Keratinocyte (primary cell): ENCODE measurements at regions not wholly inside any gene's neighbourhood (a gene's known extent, or its start where the extent isn't known, plus 50 kb on each side); places are given as distances from the start of the nearest gene placed in this dataset.
"Not testable (repeated sequence)": the region's sequence is repeated elsewhere in the genome, so short reads cannot be mapped to it uniquely, and the experiment has no call there.

Experiments used
- DNase-seq: peaks from one replicate; pipeline ENCODE4 v3.0.0-alpha.2; 2011; ENCODE audit warnings: low read depth, missing footprints, low spot score
- FAIRE-seq: peaks from 2 replicates; lab custom pipeline; 2011; peaks lifted over from hg19 to GRCh38; lab: Jason Lieb, UNC
- H2AFZ ChIP-seq: 2 replicates; pipeline ENCODE4 v1.6.0; 2012; ENCODE audit warnings: low read length, control low read depth, inconsistent platforms; ENCODE audit not compliant: control insufficient read depth
- H3K27ac ChIP-seq: 2 replicates; pipeline ENCODE4 v1.5.1; 2011; ENCODE audit warnings: low read length; ENCODE audit not compliant: control insufficient read depth, insufficient read depth
- H3K27me3 ChIP-seq: 3 replicates; pipeline ENCODE4 v1.6.0; 2011; ENCODE audit warnings: low read length; ENCODE audit not compliant: control insufficient read depth, insufficient read depth; ENCODE audit errors: extremely low read depth
- H3K36me3 ChIP-seq, 2 experiments: 2 replicates in 1 of 2; 3 replicates in 1 of 2; pipeline ENCODE4 v1.5.1; 2011; ENCODE audit warnings: low read length in 2 of 2, mild to moderate bottlenecking in 1 of 2; ENCODE audit not compliant: control insufficient read depth in 2 of 2, insufficient read depth in 2 of 2; ENCODE audit errors: extremely low read depth in 1 of 2
- H3K4me1 ChIP-seq: 3 replicates; pipeline ENCODE4 v1.5.1; 2011; ENCODE audit warnings: low read length; ENCODE audit not compliant: control insufficient read depth, insufficient read depth; ENCODE audit errors: extremely low read depth
- H3K4me2 ChIP-seq: 3 replicates; pipeline ENCODE4 v1.6.0; 2011; ENCODE audit warnings: low read depth, low read length; ENCODE audit not compliant: control insufficient read depth, insufficient read depth; ENCODE audit errors: extremely low read depth
- H3K4me3 ChIP-seq, 3 experiments: fragments of 200-600 bp in 1 of 3; sonication (generic) in 1 of 3; 2 replicates in 2 of 3; 3 replicates in 1 of 3; pipeline ENCODE4 v1.5.1; 2011 to 2016; ENCODE audit warnings: low read length in 3 of 3, mild to moderate bottlenecking in 3 of 3, control low read depth in 2 of 3, inconsistent platforms in 1 of 3, low read depth in 1 of 3, mixed read lengths in 1 of 3, mixed run types in 1 of 3, moderate library complexity in 1 of 3; ENCODE audit not compliant: control insufficient read depth in 2 of 3, insufficient read depth in 2 of 3; ENCODE audit errors: extremely low read depth in 1 of 3
- H3K79me2 ChIP-seq: 2 replicates; pipeline ENCODE4 v1.6.0; 2012; ENCODE audit warnings: low read length; ENCODE audit not compliant: control insufficient read depth, insufficient read depth
- H3K9ac ChIP-seq: 3 replicates; pipeline ENCODE4 v1.6.0; 2011; ENCODE audit warnings: low read length; ENCODE audit not compliant: control insufficient read depth, insufficient read depth; ENCODE audit errors: extremely low read depth
- H3K9me1 ChIP-seq: 3 replicates; pipeline ENCODE4 v1.6.0; 2011; ENCODE audit warnings: low read length; ENCODE audit not compliant: control insufficient read depth, insufficient read depth; ENCODE audit errors: extremely low read depth
- H3K9me3 ChIP-seq: 2 replicates; pipeline ENCODE4 v1.5.1; 2012; ENCODE audit warnings: low read depth, low read length; ENCODE audit not compliant: control insufficient read depth
- H4K20me1 ChIP-seq: 3 replicates; pipeline ENCODE4 v1.6.0; 2011; ENCODE audit warnings: low read length; ENCODE audit not compliant: control insufficient read depth, insufficient read depth; ENCODE audit errors: extremely low read depth
- CTCF ChIP-seq, 3 experiments: IDR thresholded peaks in 1 of 3; conservative IDR thresholded peaks in 1 of 3; optimal IDR thresholded peaks in 1 of 3; 2 replicates in 2 of 3; 3 replicates in 1 of 3; pipeline versions ENCODE3 to v1.5.1; 2011; ENCODE audit warnings: low read length in 3 of 3, mild to moderate bottlenecking in 3 of 3, moderate library complexity in 2 of 3, control low read depth in 1 of 3, inconsistent platforms in 1 of 3; ENCODE audit not compliant: insufficient read depth in 2 of 3; ENCODE audit errors: extremely low read depth in 1 of 3
- EZH2 ChIP-seq: IDR thresholded peaks from one replicate; pipeline ENCODE4 v1.6.1; 2012; ENCODE audit warnings: inconsistent platforms, mild to moderate bottlenecking, low read length, moderate library complexity
- dilution Hi-C: fragments of 300-500 bp; cut with MboI; formaldehyde crosslinking; loops from one replicate; pipeline ENCODE4 v1.7.0; 2020; ENCODE audit warnings: low sequenced_read_pairs; ENCODE audit not compliant: extremely low pct_ligation_motif_present

- Histone ChIP-seq H3K9ac (no peak overlapping the region), H3K4me1 (no peaks in the 10 kb centered on the region), H3K27me3 (no peaks in the 10 kb centered on the region), H2AFZ (no peak overlapping the region), H3K4me3 (no peak overlapping the region), H4K20me1 (no peaks in the 10 kb centered on the region), H3K9me3 (peaks cover 2% of the 10 kb centered on the region), H3K79me2 (no peaks in the 10 kb centered on the region), H3K9me1 (no peaks in the 10 kb centered on the region), H3K27ac (no peak overlapping the region), H3K36me3 (no peaks in the 10 kb centered on the region), H3K4me2 (no peak overlapping the region)
- dilution Hi-C loops, result no loop called here
- DNase-seq (no peak), FAIRE-seq (no peak)
- TF ChIP-seq CTCF (optimal IDR thresholded peaks at IDR 0.05 in 1 of 3, IDR thresholded peaks at IDR 0.05 in 1 of 3, conservative IDR thresholded peaks at IDR 0.05 in 1 of 3; ENCODE audit: extremely low read depth in 1 of 3, insufficient read depth in 2 of 3, low read length in 3 of 3), result no peak
- TF ChIP-seq EZH2, result no peak
Observed at GRCh38 chr11:38356255-38356654, 1758.2 kb upstream of the RAG2 start.

- TF ChIP-seq EZH2 (no peak), CTCF (optimal IDR thresholded peaks at IDR 0.05 in 1 of 3, IDR thresholded peaks at IDR 0.05 in 1 of 3, conservative IDR thresholded peaks at IDR 0.05 in 1 of 3; ENCODE audit: extremely low read depth in 1 of 3, insufficient read depth in 2 of 3, low read length in 3 of 3) (no peak)
- dilution Hi-C loops, result no loop called here
- FAIRE-seq, result no peak
- Histone ChIP-seq H3K79me2 (no peaks in the 10 kb centered on the region), H4K20me1 (no peaks in the 10 kb centered on the region), H3K4me1 (no peaks in the 10 kb centered on the region), H3K9me3 (no peaks in the 10 kb centered on the region), H3K9ac (no peak overlapping the region), H3K36me3 (no peaks in the 10 kb centered on the region), H2AFZ (no peak overlapping the region), H3K4me2 (no peak overlapping the region), H3K27me3 (no peaks in the 10 kb centered on the region), H3K27ac (no peak overlapping the region), H3K4me3 (no peak overlapping the region), H3K9me1 (no peaks in the 10 kb centered on the region)
- no peak for DNase-seq
Observed at GRCh38 chr11:38345286-38345685, 1747.2 kb upstream of the RAG2 start.

- H3K9me3 ChIP-seq, FAIRE-seq, H3K27ac ChIP-seq, DNase-seq, H3K79me2 ChIP-seq, H3K27me3 ChIP-seq, H3K4me2 ChIP-seq, H3K4me3 ChIP-seq, H2AFZ ChIP-seq, dilution Hi-C loops, H3K9ac ChIP-seq, H3K9me1 ChIP-seq, H4K20me1 ChIP-seq, H3K4me1 ChIP-seq, H3K36me3 ChIP-seq: not testable (repeated sequence)
Observed at GRCh38 chr11:38341612-38342011, 1743.6 kb upstream of the RAG2 start.
